HEK293T (cell line): ENCODE measurements at regions not wholly inside any gene's neighbourhood (a gene's known extent, or its start where the extent isn't known, plus 50 kb on each side); places are given as distances from the start of the nearest gene placed in this dataset.

Experiments used
- CTCF ChIA-PET: fragments of 350-600 bp; formaldehyde crosslinking; extraction: SDS; loops from one replicate; lab custom pipeline; 2021; ENCODE audit warnings: antibody characterized with exemption, inconsistent platforms; lab: Yijun Ruan, JAX
- POLR2A ChIA-PET: fragments of 350-600 bp; formaldehyde crosslinking; extraction: SDS; loops from one replicate; lab custom pipeline; 2020; ENCODE audit warnings: antibody characterized with exemption, inconsistent platforms; lab: Yijun Ruan, JAX
- DNase-seq: peaks from one replicate; pipeline ENCODE4 v3.0.0; 2012; ENCODE audit warnings: mixed read lengths; ENCODE audit errors: extremely low spot score
- ARNT ChIP-seq: fragments of 450-650 bp; IDR thresholded peaks from 2 replicates; pipeline ENCODE4 v1.6.1; 2017; ENCODE audit warnings: mild to moderate bottlenecking
- BHLHE40 ChIP-seq: fragments of 450-650 bp; IDR thresholded peaks from 2 replicates; pipeline ENCODE4 v1.6.1; 2016; ENCODE audit warnings: mild to moderate bottlenecking, moderate library complexity, borderline replicate concordance
- CTBP1 ChIP-seq: fragments of 450-650 bp; IDR thresholded peaks from 2 replicates; pipeline ENCODE4 v1.6.1; 2016; ENCODE audit warnings: borderline replicate concordance
- ELF4 ChIP-seq: fragments of 450-650 bp; IDR thresholded peaks from 2 replicates; pipeline ENCODE4 v1.6.1; 2017; ENCODE audit warnings: antibody characterized with exemption
- FOXA1 ChIP-seq: fragments of 450-650 bp; IDR thresholded peaks from 2 replicates; pipeline ENCODE4 v1.6.1; 2016; ENCODE audit warnings: mild to moderate bottlenecking
- FOXK2 ChIP-seq: fragments of 450-650 bp; IDR thresholded peaks from 2 replicates; pipeline ENCODE4 v1.6.1; 2016; ENCODE audit warnings: mild to moderate bottlenecking
- FOXM1 ChIP-seq: fragments of 450-650 bp; IDR thresholded peaks from 2 replicates; pipeline ENCODE4 v1.6.1; 2017; ENCODE audit warnings: mild to moderate bottlenecking, borderline replicate concordance
- HDGF ChIP-seq: fragments of 450-650 bp; IDR thresholded peaks from 2 replicates; pipeline ENCODE4 v1.6.1; 2017; ENCODE audit warnings: antibody characterized with exemption, borderline replicate concordance
- L3MBTL2 ChIP-seq: fragments of 450-650 bp; conservative IDR thresholded peaks from 2 replicates; pipeline ENCODE4 v1.6.1; 2016; ENCODE audit warnings: mild to moderate bottlenecking
- LEF1 ChIP-seq: fragments of 450-650 bp; IDR thresholded peaks from 2 replicates; pipeline ENCODE4 v1.6.1; 2017; ENCODE audit warnings: mild to moderate bottlenecking, borderline replicate concordance
- NFRKB ChIP-seq: fragments of 450-650 bp; IDR thresholded peaks from 2 replicates; pipeline ENCODE4 v1.6.1; 2016; ENCODE audit warnings: mild to moderate bottlenecking, moderate library complexity
- PKNOX1 ChIP-seq: fragments of 450-650 bp; IDR thresholded peaks from 2 replicates; pipeline ENCODE4 v1.6.1; 2016
- SP1 ChIP-seq: fragments of 450-650 bp; IDR thresholded peaks from 2 replicates; pipeline ENCODE4 v1.6.1; 2017
- SUZ12 ChIP-seq: fragments of 450-650 bp; IDR thresholded peaks from 2 replicates; pipeline ENCODE4 v1.6.1; 2016; ENCODE audit warnings: mild to moderate bottlenecking
- TARDBP ChIP-seq: fragments of 450-650 bp; IDR thresholded peaks from 2 replicates; pipeline ENCODE4 v1.6.1; 2016
- ZNF384 ChIP-seq: fragments of 450-650 bp; IDR thresholded peaks from 2 replicates; pipeline ENCODE4 v1.6.1; 2016

- TF ChIP-seq HDGF = no peak
- TF ChIP-seq L3MBTL2 = no peak
- TF ChIP-seq LEF1 = no peak
- no peak for TF ChIP-seq FOXA1
- TF ChIP-seq TARDBP = no peak
- no peak for TF ChIP-seq FOXM1
- TF ChIP-seq ZNF384 = no peak
- no peak for TF ChIP-seq SP1
- TF ChIP-seq BHLHE40 = no peak
- no peak for TF ChIP-seq SUZ12
- no peak for TF ChIP-seq ARNT
- CTCF ChIA-PET = no interaction called here
- POLR2A ChIA-PET = no interaction called here
Measured at GRCh38 chr4:156620786-156621185, 350.8 kb downstream of the PDGFC start.

GRCh38 chr4:156619154-156619934 lies 352.3 kb downstream of the PDGFC start:
- POLR2A ChIA-PET = no interaction called here
- DNase-seq = no peak
- no peak for TF ChIP-seq SUZ12
- no peak for TF ChIP-seq SP1
- no peak for TF ChIP-seq ELF4
- no peak for TF ChIP-seq L3MBTL2
- TF ChIP-seq BHLHE40 = no peak
- TF ChIP-seq FOXK2 = no peak
- no peak for TF ChIP-seq LEF1
- TF ChIP-seq CTBP1 = no peak
- TF ChIP-seq ARNT = no peak
- CTCF ChIA-PET = interaction anchor here (0.6 kb wide), 1 partner anchor 131 kb away, joined by 3 read pairs; no protein-coding TSS in a partner anchor

More at GRCh38 chr4:156620786-156621185, 350.8 kb downstream of the PDGFC start:
- no peak for DNase-seq

GRCh38 chr4:156615066-156615531 lies 356.5 kb downstream of the PDGFC start:
- CTCF ChIA-PET = interaction anchor here (0.9 kb wide), 1 partner anchor 57 kb away, joined by 3 read pairs; no protein-coding TSS in a partner anchor
- POLR2A ChIA-PET = no interaction called here
- TF ChIP-seq SUZ12 (no peak), ARNT (no peak), LEF1 (no peak)
- DNase-seq = no peak

GRCh38 chr4:156614536-156614935 lies 357.1 kb downstream of the PDGFC start:
- ChIA-PET CTCF (interaction anchor here (0.9 kb wide), 1 partner anchor 57 kb away, joined by 3 read pairs; no protein-coding TSS in a partner anchor), POLR2A (no interaction called here)
- no peak for TF ChIP-seq LEF1
- no peak for TF ChIP-seq L3MBTL2
- no peak for TF ChIP-seq TARDBP
- no peak for TF ChIP-seq SP1
- TF ChIP-seq FOXK2 = no peak
- no peak for TF ChIP-seq NFRKB
- TF ChIP-seq ZNF384 = no peak
- no peak for TF ChIP-seq ELF4
- TF ChIP-seq BHLHE40 = no peak
- no peak for TF ChIP-seq FOXA1
- no peak for TF ChIP-seq SUZ12
- no peak for TF ChIP-seq PKNOX1
- TF ChIP-seq CTBP1 = no peak
- no peak for TF ChIP-seq ARNT
- no peak for TF ChIP-seq FOXM1
- TF ChIP-seq HDGF = no peak
- no peak for DNase-seq

- ChIA-PET CTCF (no interaction called here), POLR2A (no interaction called here)
- no peak for DNase-seq
- TF ChIP-seq PKNOX1 (no peak), BHLHE40 (no peak), LEF1 (no peak), NFRKB (no peak), TARDBP (no peak), ARNT (no peak), ZNF384 (no peak), ELF4 (no peak), FOXA1 (no peak), CTBP1 (no peak), FOXM1 (no peak), SUZ12 (no peak), HDGF (no peak), L3MBTL2 (no peak), FOXK2 (no peak), SP1 (no peak)
Measured at GRCh38 chr4:156609421-156609820, 362.2 kb downstream of the PDGFC start.

GRCh38 chr4:156608651-156609050 lies 362.9 kb downstream of the PDGFC start:
- no peak for TF ChIP-seq ZNF384
- no peak for TF ChIP-seq FOXK2
- TF ChIP-seq NFRKB = no peak
- TF ChIP-seq BHLHE40 = no peak
- TF ChIP-seq HDGF = no peak
- ChIA-PET CTCF (no interaction called here), POLR2A (no interaction called here)
- no peak for DNase-seq

- no peak for DNase-seq
- TF ChIP-seq FOXM1 = no peak
- TF ChIP-seq FOXA1 = no peak
- TF ChIP-seq TARDBP = no peak
- no peak for TF ChIP-seq FOXK2
- no peak for TF ChIP-seq SUZ12
- POLR2A ChIA-PET = no interaction called here
- CTCF ChIA-PET = no interaction called here
Measured at GRCh38 chr4:156607478-156607857, 364.1 kb downstream of the PDGFC start.
